Heart right ventricle (tissue), 16 donors: ENCODE measurements at regions not wholly inside any gene's neighbourhood (a gene's known extent, or its start where the extent isn't known, plus 50 kb on each side); places are given as distances from the start of the nearest gene placed in this dataset.

Experiments used
- ATAC-seq, 8 donors: fragments of 200-7000 bp; cut with Tn5 transposase; one replicate each; pipeline ENCODE4 v1.9.1; 2020; ENCODE audit warnings: mild to moderate bottlenecking in 8 of 8, moderate library complexity in 8 of 8, moderate number of reproducible peaks in 1 of 8
- DNase-seq, 2 donors: peaks; one replicate each; pipeline ENCODE4 v3.0.0-alpha.2; 2020
- H3K27ac ChIP-seq, 10 donors: fragments of 200-600 bp; sonication (generic) in 2 of 10; one replicate each; pipeline versions ENCODE4 v1.5.0 to v1.8.0; 2020 to 2022; ENCODE audit warnings: mild to moderate bottlenecking in 3 of 10
- H3K27me3 ChIP-seq, 7 donors: fragments of 200-600 bp; one replicate each; pipeline ENCODE4 v1.8.0; 2021 to 2022; ENCODE audit warnings: mild to moderate bottlenecking in 2 of 7
- H3K36me3 ChIP-seq, 9 donors: fragments of 200-600 bp; sonication (generic) in 1 of 9; one replicate each; pipeline versions ENCODE4 v1.5.0 to v1.8.0; 2020 to 2022; ENCODE audit warnings: mild to moderate bottlenecking in 2 of 9
- H3K4me1 ChIP-seq, 9 donors: fragments of 200-600 bp; sonication (generic) in 1 of 9; one replicate each; pipeline versions ENCODE4 v1.5.0 to v1.8.0; 2020 to 2022; ENCODE audit warnings: mild to moderate bottlenecking in 4 of 9
- H3K4me3 ChIP-seq, 10 donors: fragments of 200-600 bp; sonication (generic) in 2 of 10; one replicate each; pipeline versions ENCODE4 v1.5.0 to v1.8.0; 2020 to 2022; ENCODE audit warnings: mild to moderate bottlenecking in 7 of 10, moderate library complexity in 2 of 10
- H3K9me3 ChIP-seq, 11 donors: fragments of 200-600 bp in 10 of 11; sonication (generic) in 2 of 11; one replicate each; pipeline versions ENCODE4 v1.5.0 to v1.8.0; 2013 to 2022; ENCODE audit warnings: mild to moderate bottlenecking in 2 of 11, control low read depth in 1 of 11, moderate library complexity in 1 of 11
- CTCF ChIP-seq, 9 donors: fragments of 200-600 bp; sonication (generic) in 2 of 9; IDR thresholded peaks; one replicate each; pipeline versions ENCODE4 v1.5.0 to v1.8.0; 2021 to 2022; ENCODE audit warnings: antibody characterized with exemption in 9 of 9, mild to moderate bottlenecking in 5 of 9, moderate library complexity in 1 of 9
- WGBS, 2 donors: extraction: QIAGEN DNeasy Blood & Tissue Kit; methylation state at CpG; one replicate each; pipeline ENCODE4 v1.1.7; 2013; ENCODE audit warnings: inconsistent platforms in 1 of 2; 5-methylcytosine and 5-hydroxymethylcytosine counted together
- intact Hi-C, 10 donors: fragments of 100-400 bp; cut with DNase I; formaldehyde crosslinking; loops; one replicate each; pipeline versions ENCODE4 v1.11.1 to v1.14.2; 2022
- donor health status: Arrhythmogenic right ventricular cardiomyopathy.
- donor health status: ischemic (EF 13 %, LVEDD 7.1; RV severe dilation, severe dysfunction).
- donor health status: healthy with polysubstance abuse.
- donor health status: DM: no; HTN: yes; CAD: no.
- donor health status: DM: no; HTN: no; CAD: no.
- donor health status: ischemic (EF 25% LVEDD 6.9; RV normal size, moderate dysfunction).
- donor health status: ischemic (EF 25% LVEDD 5.7; RV mildly dilated, moderate dysfunction).
- donor health status: healthy.
- donor health status: DM: yes; HTN: yes; CAD: no.
- donor health status: Ischemic cardiomyopathy.
- donor health status: ischemic (EF 35%, LVEDD 5.7; RV mildly dilated, moderate dysfunction).
- donor health status: nonischemic (EF 11% LVEDD 7.7; RV severe dilation, severe dysfunction).
- donor health status: DM: yes; HTN: yes; CAD: no.
- donor health status: PGD.
- donor health status: ischemic (EF 29% LVEDD 5.4; RV normal size, mild dysfunction).
- donor health status: nonischemic (EF 23%, LVEDD 6.1; RV moderate dilation, normal function).

- WGBS, 2 donors: 64 to 79% methylated on average over 1 of the region's 1 CpG
- Histone ChIP-seq H3K27ac (no peak overlapping the region), H3K9me3 (no peaks in the 10 kb centered on the region), H3K4me3 (no peak overlapping the region), H3K36me3 (no peaks in the 10 kb centered on the region), H3K4me1 (peaks cover 0 to 11% (median 0%) of the 10 kb centered on the region in 9 donors), H3K27me3 (no peaks in the 10 kb centered on the region)
- no peak for DNase-seq
- no peak for ATAC-seq
- no peak for TF ChIP-seq CTCF (IDR thresholded peaks at IDR 0.05)
- intact Hi-C loops: no loop called here
These were observed 80.1 kb upstream of the CREB1 start for GRCh38 chr2:207449642-207450165.

GRCh38 chr2:207450186-207450585 lies 79.6 kb upstream of the CREB1 start:
- Histone ChIP-seq H3K27me3 (no peaks in the 10 kb centered on the region), H3K36me3 (no peaks in the 10 kb centered on the region), H3K27ac (no peak overlapping the region), H3K4me1 (peaks cover 0 to 11% (median 0%) of the 10 kb centered on the region in 9 donors), H3K4me3 (no peak overlapping the region), H3K9me3 (no peaks in the 10 kb centered on the region)
- ATAC-seq (peak in 1 of 8 donors; percentile 25), DNase-seq (no peak)
- intact Hi-C loops: no loop called here
- TF ChIP-seq CTCF (IDR thresholded peaks at IDR 0.05): no peak
- 37 to 44% methylated on average over 1 of the region's 1 CpG for WGBS, 2 donors

- 90 to 92% methylated on average over 5 of the region's 5 CpGs for WGBS, 2 donors
- DNase-seq: no peak
- ATAC-seq: no peak
- Histone ChIP-seq H3K9me3 (no peaks in the 10 kb centered on the region), H3K4me1 (no peaks in the 10 kb centered on the region), H3K27ac (no peak overlapping the region), H3K27me3 (no peaks in the 10 kb centered on the region), H3K4me3 (no peak overlapping the region), H3K36me3 (no peaks in the 10 kb centered on the region)
- peak in 2 of 9 donors; percentile 20 for TF ChIP-seq CTCF (IDR thresholded peaks at IDR 0.05)
- intact Hi-C loops: no loop called here
These were observed 71.2 kb upstream of the CREB1 start for GRCh38 chr2:207458582-207458981.

GRCh38 chr2:207459990-207460757 lies 69.6 kb upstream of the CREB1 start:
- ATAC-seq (no peak), DNase-seq (no peak)
- H3K36me3 ChIP-seq: no peaks in the 10 kb centered on the region
- 69 to 77% methylated on average over 7 of the region's 7 CpGs for WGBS, 2 donors
- TF ChIP-seq CTCF (IDR thresholded peaks at IDR 0.05): no peak
- no peaks in the 10 kb centered on the region for H3K9me3 ChIP-seq
- intact Hi-C loops: no loop called here
- H3K27me3 ChIP-seq: no peaks in the 10 kb centered on the region
- no peak overlapping the region for H3K4me3 ChIP-seq
- H3K4me1 ChIP-seq: no peaks in the 10 kb centered on the region
- no peak overlapping the region for H3K27ac ChIP-seq
